ENCODE measurements at regions not wholly inside any gene's neighbourhood (a gene's known extent, or its start where the extent isn't known, plus 50 kb on each side); places are given as distances from the start of the nearest gene placed in this dataset.

- peak in 1 of 56 donors; percentile 15 for DNase-seq
These were observed 73.4 kb upstream of the TEX51 start for GRCh38 chr2:126825316-126825715.

- DNase-seq: no peak
These were observed 72.2 kb upstream of the TEX51 start for GRCh38 chr2:126826491-126826890.

GRCh38 chr2:126827371-126827770 lies 71.3 kb upstream of the TEX51 start:
- peak in 1 of 56 donors; percentile 8 for DNase-seq

- DNase-seq: no peak
These were observed 70.6 kb upstream of the TEX51 start for GRCh38 chr2:126828051-126828450.

GRCh38 chr2:126828491-126828890 lies 70.2 kb upstream of the TEX51 start:
- DNase-seq: no peak

- peak in 2 of 56 donors; percentile 14 to 39 for DNase-seq
These were observed 67.3 kb upstream of the TEX51 start for GRCh38 chr2:126831234-126832005.

- DNase-seq: no peak
These were observed 66.7 kb upstream of the TEX51 start for GRCh38 chr2:126832014-126832413.

GRCh38 chr2:126832757-126833156 lies 65.9 kb upstream of the TEX51 start:
- no peak for DNase-seq

- DNase-seq: no peak
These were observed 64.6 kb upstream of the TEX51 start for GRCh38 chr2:126834006-126834659.

GRCh38 chr2:126835261-126835660 lies 63.4 kb upstream of the TEX51 start:
- no peak for DNase-seq

GRCh38 chr2:126835831-126836230 lies 62.9 kb upstream of the TEX51 start:
- no peak for DNase-seq

- DNase-seq: no peak
These were observed 61.7 kb upstream of the TEX51 start for GRCh38 chr2:126836761-126837679.

- DNase-seq: no peak
These were observed 60.5 kb upstream of the TEX51 start for GRCh38 chr2:126837966-126838715.

GRCh38 chr2:126838716-126838985 lies 60.0 kb upstream of the TEX51 start:
- no peak for DNase-seq

GRCh38 chr2:126839796-126840195 lies 58.9 kb upstream of the TEX51 start:
- DNase-seq: no peak

- DNase-seq: no peak
These were observed 55.6 kb upstream of the TEX51 start for GRCh38 chr2:126843081-126843480.

- DNase-seq: no peak
These were observed 52.4 kb upstream of the TEX51 start for GRCh38 chr2:126846241-126846640.

Data from nucleus accumbens (tissue), 56 donors.